HG03520 (cell line): ENCODE measurements at regions not wholly inside any gene's neighbourhood (a gene's known extent, or its start where the extent isn't known, plus 50 kb on each side); places are given as distances from the start of the nearest gene placed in this dataset.
A peak's percentile ranks its signal among the peaks of the same experiment; 100 is the strongest.
"Not testable (repeated sequence)": the region's sequence is repeated elsewhere in the genome, so short reads cannot be mapped to it uniquely, and the experiment has no call there.

ENCODE experiments used
- ATAC-seq: cut with Tn5 transposase; IDR thresholded peaks from one replicate; pipeline ENCODE4 v1.9.1; 2021; ENCODE audit warnings: mild to moderate bottlenecking, moderate library complexity; ENCODE audit not compliant: unreplicated experiment

DNA sequence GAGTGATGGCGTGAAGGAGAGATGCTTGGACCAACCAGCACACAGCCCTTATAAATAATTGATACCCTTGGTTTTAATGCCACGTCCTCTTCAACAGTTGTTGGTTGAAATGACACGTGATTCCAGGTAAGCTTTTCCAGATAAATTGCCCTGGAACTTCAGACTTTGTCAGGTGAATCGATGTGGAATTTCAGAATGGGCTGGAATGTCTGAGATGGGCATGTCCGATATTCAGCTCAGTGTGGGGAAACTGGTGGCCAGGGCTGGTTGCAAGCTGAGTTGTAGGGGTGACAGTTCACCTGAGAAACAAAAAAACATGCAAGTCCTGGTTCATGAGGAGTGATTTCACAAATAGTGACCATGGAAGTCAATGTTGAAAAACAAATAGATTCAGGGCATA is 104.0 kb upstream of the PRKX start:
- not testable (repeated sequence) for ATAC-seq

DNA sequence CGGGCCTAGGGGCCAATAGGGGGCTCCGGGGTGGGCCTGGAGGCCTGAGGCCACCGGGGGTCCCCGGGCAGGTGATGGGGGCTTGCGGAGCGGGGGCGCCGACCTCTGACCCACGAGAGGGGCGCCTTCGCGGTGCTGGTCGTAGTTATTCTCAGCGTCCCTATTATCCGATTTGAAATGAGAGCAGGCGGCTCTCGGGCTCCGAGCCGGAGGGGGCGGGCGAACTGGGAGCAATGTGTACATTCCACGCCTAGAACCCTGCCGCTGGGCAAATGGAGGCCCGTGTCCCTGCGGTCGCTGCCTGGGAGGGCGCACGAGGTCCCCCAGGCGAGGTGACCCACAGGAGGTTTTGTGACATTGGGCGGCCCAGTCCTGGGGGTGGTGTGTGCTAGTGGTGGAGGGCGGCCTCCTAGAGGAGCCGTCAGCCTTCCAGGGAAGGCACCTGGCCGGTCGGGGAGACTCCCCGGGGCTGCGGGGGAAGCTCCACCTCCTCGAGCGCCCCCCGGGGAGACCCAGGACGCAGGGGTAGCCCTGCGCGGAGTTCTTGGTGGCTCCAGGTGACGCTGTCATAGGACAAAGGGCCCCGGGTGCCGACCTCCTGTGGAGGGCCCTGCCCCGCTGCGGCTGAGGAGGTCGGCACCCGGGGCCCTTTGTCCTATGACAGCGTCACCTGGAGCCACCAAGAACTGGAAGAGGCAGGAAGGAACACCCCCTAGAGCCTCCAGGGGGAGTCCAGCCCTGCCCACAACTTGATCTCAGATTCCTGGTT is 102.6 kb upstream of the PRKX start:
- peak; percentile 9 for ATAC-seq

DNA sequence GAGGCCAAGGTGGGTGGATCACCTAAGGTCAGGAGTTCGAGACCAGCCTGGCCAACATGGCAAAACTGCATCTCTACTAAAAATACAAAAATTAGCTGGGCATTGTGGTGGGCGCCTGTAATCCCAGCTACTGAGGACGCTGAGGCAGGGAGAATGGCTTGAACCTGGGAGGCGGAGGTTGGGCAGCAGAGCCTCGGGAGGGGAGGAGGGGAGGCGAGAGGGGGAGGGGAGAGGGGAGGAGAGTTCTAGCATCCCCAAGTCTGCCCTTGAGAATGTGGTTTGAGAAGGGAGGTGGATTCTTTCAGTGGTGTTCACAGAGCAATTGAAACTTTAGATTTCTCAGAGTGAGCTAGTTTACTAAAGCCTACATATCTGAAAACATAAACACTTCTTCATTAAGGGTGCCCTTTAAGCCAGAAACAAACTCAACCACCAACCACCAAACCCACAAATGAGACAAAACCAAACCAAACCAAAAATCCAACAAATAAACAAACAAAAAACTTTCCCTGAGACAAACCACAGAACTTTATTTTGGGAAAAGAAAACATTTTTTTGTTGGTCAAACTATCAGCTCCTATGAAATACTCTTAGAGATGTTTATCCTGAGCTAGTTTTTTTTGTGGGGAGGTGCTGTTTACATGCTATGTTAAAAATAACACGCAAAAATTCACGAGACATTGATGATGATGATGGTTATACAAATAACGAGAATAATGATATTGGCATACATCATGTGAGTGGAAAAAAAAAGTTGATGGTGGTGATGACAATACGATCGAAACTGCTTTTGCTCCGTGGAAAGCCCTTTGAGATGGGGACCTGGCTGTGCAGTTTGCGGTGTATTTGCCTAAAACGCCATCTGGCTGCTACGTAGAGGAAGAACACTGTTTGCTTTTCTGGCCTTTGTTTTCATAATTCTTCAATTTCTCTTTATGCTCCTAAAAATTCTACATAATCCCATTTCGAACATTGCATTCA is 98.2 kb upstream of the PRKX start:
- no peak for ATAC-seq

DNA sequence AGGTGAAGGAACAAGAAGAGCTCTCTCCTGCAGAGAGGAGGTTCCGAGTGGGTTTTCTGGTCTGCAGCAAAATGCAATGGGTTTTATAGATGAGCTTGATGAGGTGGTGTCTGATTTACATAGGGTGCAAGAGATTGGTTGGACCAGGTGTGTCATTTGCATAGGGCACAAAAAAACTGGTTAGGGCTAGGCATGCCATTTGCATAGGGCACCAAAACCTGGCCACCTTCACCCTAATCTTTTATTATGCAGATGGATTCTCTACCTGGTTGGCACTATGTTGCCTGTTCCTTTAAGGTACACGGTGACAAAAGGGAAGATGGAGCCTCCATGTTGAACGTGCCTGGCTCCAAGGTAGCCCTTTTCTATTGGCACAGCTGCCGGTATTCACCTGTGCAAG is 94.5 kb upstream of the PRKX start:
- ATAC-seq: no peak

DNA sequence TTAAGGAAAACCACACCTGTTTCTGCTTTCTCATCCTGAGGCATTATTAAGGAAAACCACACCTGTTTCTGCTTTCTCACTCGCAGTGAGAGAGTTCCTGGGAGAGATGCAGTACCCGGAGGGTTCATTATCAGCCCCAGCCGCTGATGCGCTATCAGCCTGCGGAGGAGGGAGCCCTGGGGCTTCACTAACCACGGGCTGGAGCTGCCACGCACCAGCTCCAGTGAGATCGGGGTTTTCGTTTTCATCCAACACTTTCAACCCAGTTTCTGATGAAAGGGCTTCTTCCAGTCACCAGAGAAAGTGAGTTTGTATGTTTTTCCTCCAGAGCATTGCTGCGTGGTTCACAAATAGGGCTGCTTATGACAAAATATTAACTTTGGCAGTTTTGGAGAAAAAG is 93.2 kb upstream of the PRKX start:
- ATAC-seq: no peak

DNA sequence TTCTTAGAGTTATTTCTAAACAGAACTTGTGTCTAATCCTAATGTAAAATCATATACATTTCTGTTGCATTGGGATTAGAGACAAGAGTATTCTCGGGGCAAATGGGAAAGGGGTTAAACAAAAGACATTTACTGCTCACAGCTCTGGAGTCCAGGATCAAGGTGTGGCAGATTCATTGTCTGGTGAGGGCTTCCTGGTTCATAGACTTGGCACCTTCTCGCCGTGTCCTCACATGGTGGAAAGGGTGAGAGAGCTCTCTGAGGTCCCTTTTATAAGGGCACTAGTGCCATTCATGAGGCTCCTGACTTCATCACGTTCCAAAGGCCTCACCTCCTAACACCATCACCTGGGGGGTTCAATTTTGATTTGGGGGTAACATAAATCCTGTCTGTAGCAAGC is 90.3 kb upstream of the PRKX start:
- no peak for ATAC-seq

DNA sequence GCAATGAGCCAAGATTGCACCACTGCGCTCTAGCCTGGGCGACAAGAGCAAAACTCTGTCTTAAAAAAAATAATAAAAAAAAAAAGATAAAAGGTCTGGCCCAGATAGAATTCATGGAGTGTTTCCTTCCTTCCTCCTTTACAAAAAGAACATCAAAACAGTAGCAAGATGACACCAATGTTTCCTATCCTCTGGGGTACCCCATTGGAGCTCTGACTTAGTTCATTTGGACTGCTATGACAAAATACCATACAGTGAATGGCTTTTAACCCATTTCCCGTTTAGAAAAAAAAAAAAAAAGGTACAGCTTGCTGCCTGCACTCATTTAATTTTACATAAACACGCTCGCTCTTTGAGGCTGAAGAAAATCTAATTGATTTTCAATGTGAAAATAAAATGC is 89.9 kb upstream of the PRKX start:
- no peak for ATAC-seq

DNA sequence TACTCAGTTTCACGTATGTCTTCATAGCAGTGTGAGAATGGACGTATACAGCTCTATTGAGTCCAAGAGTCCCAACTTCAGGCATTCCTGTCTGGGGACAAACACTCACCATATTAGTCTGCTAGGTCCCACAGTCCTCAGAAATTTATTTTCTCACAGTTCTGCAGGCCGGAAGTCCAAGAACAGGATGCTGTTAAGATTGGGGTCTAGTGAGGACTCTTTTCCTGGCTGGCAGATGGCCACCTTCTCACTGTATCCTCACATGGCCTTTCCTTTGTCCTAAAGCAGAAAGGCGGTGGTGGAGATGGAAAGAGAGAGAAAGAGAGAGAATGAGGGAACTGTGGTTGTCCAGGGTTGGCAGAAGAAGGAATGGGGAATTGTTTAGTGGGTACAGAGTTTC is 82.0 kb upstream of the PRKX start:
- ATAC-seq: not testable (repeated sequence)

DNA sequence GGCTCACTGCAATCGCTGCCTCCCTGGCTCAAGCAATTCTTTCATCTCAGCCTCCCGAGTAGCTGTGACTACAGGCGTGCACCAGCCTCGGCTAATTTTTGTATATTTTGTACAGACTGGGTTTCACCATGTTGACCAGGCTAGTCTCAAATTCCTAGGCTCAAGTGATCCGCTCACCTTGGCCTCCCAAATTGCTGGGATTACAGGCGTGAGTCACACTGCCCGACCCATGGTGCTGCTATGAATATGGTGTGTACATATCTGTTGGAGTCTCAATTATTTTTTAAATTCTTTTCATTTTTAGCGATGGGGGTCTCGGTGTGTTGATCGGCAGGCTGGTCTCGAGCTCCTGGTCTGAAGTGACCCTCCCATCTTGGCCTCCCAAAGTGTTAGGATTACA is 78.0 kb upstream of the PRKX start:
- ATAC-seq: no peak

DNA sequence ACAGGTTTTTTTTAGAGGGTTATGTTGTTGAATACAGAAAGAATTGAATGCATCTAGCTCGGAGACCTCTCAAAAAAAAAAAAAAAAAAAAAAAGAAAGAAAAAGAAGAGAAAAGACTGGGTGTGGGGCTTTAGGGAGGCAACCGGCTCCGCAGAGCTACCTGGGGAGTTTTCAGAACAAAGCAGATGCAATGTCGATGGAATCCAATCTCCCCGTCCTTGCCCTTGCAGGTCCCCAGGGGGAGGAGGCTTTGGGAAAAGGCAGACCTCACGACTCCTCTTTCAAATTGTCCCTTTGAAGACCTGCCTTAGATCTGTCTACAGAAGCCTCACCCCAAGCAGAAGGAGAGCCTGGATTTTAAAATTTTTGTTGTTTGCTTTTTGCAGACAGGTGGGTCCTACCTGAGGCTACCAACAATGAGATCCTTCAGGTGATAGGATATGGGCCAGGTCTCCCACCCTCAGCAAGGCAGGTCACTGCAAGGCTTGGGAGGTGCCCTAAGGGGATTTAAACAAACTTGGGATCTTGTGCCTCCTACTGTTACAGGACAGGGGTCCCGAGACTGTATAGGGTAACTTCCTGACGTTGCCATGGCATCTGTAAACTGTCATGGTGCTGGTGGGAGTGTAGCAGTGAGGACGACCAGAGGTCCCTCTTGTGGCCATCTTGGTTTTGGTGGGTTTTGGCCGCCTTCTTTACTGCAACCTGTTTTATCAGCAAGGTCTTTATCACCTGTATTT is 75.2 kb upstream of the PRKX start:
- ATAC-seq: no peak

DNA sequence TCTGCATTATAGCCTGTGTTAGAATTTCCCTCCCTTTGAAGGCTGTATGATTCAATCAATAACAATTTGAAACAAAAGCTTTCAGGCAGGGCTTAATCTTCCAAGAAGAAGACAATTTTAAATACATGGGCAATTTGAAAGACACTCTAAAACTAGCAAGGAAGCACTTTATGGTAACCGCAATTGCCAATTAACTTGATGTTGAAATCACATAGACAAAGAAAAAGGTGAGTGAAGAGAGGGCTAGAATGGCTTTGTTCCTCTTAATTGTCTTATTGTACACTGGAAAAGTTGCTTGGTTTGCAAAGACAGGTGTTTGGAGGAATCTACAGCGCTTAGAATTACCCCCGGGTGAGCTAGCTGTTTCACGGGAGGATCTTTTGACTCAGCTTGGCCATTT is 74.4 kb upstream of the PRKX start:
- no peak for ATAC-seq

DNA sequence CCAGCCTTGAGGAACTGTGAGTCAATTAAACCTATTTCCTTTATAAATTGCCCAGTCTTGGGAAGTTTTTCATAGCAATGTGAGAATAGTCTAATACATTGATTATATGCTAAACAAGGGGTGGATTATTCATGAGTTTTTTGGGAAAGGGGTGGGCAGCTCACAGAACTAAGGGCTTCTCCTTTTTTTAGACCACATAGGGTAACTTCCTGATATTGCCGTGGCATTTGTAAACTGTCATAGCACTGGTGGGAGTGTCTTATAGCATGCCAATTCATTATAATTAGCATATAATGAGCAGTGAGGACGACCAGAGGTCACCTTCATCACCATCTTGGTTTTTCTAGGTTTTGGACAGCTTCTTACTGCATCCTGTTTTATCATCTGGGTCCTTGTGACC is 72.4 kb upstream of the PRKX start:
- ATAC-seq: not testable (repeated sequence)

DNA sequence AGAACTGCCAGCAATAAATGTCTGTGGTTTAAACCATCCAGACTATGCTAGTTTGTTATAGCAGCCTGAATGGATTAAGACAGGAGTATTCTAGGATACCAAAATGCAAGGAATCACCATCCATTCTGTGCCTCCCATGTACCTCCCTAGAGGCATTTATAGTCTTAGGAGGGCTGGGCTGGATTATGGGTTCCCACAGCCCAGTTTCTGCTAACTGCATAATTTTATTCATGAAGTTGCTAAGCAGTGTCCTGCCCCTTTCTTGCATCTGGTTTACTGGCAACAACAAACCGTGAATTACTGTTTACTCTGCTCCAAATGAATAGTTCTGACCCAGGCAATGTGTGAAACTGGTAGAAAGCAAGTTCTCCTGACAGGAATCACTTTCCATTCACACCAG is 67.1 kb upstream of the PRKX start:
- ATAC-seq: no peak

DNA sequence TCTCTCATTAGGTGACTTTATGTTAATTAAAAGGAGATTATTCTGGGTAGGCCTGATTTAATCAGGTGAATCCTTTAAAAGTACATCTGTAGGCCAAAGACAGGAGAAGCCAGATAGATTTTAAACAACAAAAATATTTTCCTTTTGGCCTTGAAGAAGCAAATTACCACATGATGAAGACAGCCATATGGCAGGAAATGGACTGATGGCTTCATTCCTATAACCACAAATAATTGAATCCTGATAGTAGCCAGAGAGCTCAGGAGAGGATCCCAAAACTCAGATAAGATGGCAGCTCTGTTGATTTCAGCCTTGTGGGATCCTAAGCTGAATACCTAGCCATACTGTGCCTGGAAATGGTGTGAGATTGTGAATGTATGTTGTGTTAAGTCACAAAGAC is 66.1 kb upstream of the PRKX start:
- no peak for ATAC-seq

DNA sequence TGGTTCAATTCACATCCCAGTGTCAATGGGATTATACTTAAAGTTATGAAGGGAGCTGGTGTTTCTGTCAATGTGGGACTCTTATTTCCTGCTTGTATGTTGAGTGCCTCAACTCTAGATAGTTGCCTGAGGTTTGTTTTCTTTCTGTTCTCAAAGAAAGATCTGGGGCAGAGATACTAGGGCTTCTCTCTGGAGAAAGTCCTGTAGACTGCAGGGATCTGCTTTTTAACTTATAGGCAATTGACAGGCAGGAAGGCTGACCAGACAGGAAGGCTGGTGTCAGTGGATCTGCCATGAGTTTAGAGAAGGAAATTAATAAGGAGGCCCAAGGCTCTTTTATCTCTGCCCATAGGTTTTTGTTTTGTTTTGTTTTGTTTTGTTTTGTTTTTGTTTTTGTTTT is 64.0 kb upstream of the PRKX start:
- ATAC-seq: no peak

DNA sequence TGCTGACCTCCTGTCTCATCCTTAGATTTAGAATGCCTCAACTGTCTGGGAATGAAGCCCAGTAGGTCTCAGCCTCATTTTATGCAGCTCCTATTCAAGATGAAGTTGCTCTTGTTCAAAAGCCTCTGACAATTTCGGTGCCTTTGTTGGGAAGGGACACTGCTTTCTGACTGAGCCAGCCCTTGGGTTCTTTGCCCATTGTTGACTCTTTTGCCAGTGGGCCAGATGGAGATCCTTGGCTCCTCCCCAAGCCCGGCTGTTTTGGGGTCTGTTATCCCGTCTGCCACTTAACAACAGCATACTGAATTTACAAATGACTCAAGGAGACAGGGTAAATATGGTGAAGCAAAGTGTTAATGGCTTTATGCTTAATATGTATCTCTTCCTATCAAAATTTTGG is 58.3 kb upstream of the PRKX start:
- ATAC-seq: no peak

DNA sequence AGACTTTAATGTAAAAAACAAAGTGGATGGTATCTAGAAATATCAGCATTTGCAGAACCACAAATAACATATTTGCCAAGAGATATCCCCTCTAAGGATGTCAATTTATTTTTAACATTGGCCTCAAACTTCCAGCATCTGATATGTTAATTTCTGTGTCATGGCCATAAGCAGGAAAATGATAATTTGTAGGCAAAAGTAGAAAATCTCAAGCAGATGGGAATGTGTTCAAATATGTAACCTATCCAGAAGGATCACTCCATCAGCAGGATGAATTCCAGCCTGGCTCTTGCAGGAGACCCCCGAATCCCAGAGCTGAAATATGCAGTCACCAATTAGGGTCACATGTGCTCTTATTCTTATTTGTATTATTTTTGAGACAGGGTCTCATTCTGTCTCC is 55.4 kb upstream of the PRKX start:
- ATAC-seq: no peak
